H9 (cell line): ENCODE measurements at regions not wholly inside any gene's neighbourhood (a gene's known extent, or its start where the extent isn't known, plus 50 kb on each side); places are given as distances from the start of the nearest gene placed in this dataset.

Experiments
- DNase-seq: peaks from one replicate; pipeline ENCODE4 v3.0.0-alpha.2; 2017
- H2AFZ ChIP-seq: one replicate; pipeline ENCODE4 v1.6.1; 2013; ENCODE audit warnings: mild to moderate bottlenecking, low read length, control low read depth, moderate library complexity
- H2AK5ac ChIP-seq: 2 replicates; pipeline ENCODE4 v1.6.1; 2013; ENCODE audit warnings: low read length, control low read depth, mixed read lengths; ENCODE audit not compliant: insufficient read length
- H2BK120ac ChIP-seq: one replicate; pipeline ENCODE4 v1.6.1; 2013; ENCODE audit warnings: low read depth, mild to moderate bottlenecking, low read length, control low read depth, inconsistent platforms; ENCODE audit not compliant: poor library complexity, severe bottlenecking
- H2BK12ac ChIP-seq: 2 replicates; pipeline ENCODE4 v1.6.1; 2013; ENCODE audit warnings: low read length, control low read depth, mixed read lengths, low read depth; ENCODE audit not compliant: insufficient read length
- H2BK15ac ChIP-seq: 2 replicates; pipeline ENCODE4 v1.6.1; 2013; ENCODE audit warnings: low read depth, low read length, control low read depth
- H2BK20ac ChIP-seq: one replicate; pipeline ENCODE4 v1.6.1; 2013; ENCODE audit warnings: low read depth, mild to moderate bottlenecking, low read length, control low read depth, inconsistent platforms; ENCODE audit not compliant: poor library complexity, severe bottlenecking
- H2BK5ac ChIP-seq: 2 replicates; pipeline ENCODE4 v1.6.1; 2013; ENCODE audit warnings: low read length, control low read depth, mixed read lengths; ENCODE audit not compliant: insufficient read length
- H3K14ac ChIP-seq: 2 replicates; pipeline ENCODE4 v1.6.1; 2013; ENCODE audit warnings: low read length, control low read depth; ENCODE audit not compliant: insufficient read depth
- H3K18ac ChIP-seq: 2 replicates; pipeline ENCODE4 v1.6.1; 2013; ENCODE audit warnings: low read depth, mild to moderate bottlenecking, mixed read lengths, low read length, control low read depth; ENCODE audit not compliant: insufficient read length
- H3K23ac ChIP-seq: 2 replicates; pipeline ENCODE4 v1.6.1; 2013; ENCODE audit warnings: low read length, control low read depth, mixed read lengths, low read depth; ENCODE audit not compliant: insufficient read length
- H3K23me2 ChIP-seq: 2 replicates; pipeline ENCODE4 v1.6.1; 2013; ENCODE audit warnings: low read depth, mild to moderate bottlenecking, mixed read lengths, low read length, control low read depth; ENCODE audit not compliant: insufficient read length, poor library complexity, severe bottlenecking
- H3K27ac ChIP-seq: 2 replicates; pipeline ENCODE4 v1.5.1; 2013; ENCODE audit warnings: low read length, control low read depth, mixed read lengths, low read depth; ENCODE audit not compliant: insufficient read length
- H3K27me3 ChIP-seq: 2 replicates; pipeline ENCODE4 v1.6.1; 2013; ENCODE audit warnings: low read length, control low read depth, inconsistent platforms; ENCODE audit not compliant: insufficient read depth
- H3K4ac ChIP-seq: 2 replicates; pipeline ENCODE4 v1.6.1; 2013; ENCODE audit warnings: low read depth, mild to moderate bottlenecking, control low read depth, inconsistent platforms, low read length, moderate library complexity
- H3K4me1 ChIP-seq: 2 replicates; pipeline ENCODE4 v1.6.1; 2013; ENCODE audit warnings: low read length, control low read depth, inconsistent platforms; ENCODE audit not compliant: insufficient read depth
- H3K4me2 ChIP-seq: 2 replicates; pipeline ENCODE4 v1.6.1; 2013; ENCODE audit warnings: low read length, control low read depth, mixed read lengths; ENCODE audit not compliant: insufficient read length, insufficient read depth
- H3K56ac ChIP-seq: 2 replicates; pipeline ENCODE4 v1.6.1; 2013; ENCODE audit warnings: low read depth, mild to moderate bottlenecking, mixed read lengths, low read length, control low read depth; ENCODE audit not compliant: insufficient read length
- H3K79me1 ChIP-seq: 2 replicates; pipeline ENCODE4 v1.6.1; 2013; ENCODE audit warnings: low read depth, mild to moderate bottlenecking, moderate library complexity, low read length, control low read depth, inconsistent platforms; ENCODE audit not compliant: insufficient read depth, poor library complexity, severe bottlenecking
- H3K79me2 ChIP-seq: 2 replicates; pipeline ENCODE4 v1.6.1; 2013; ENCODE audit warnings: low read length, control low read depth, inconsistent platforms; ENCODE audit not compliant: insufficient read depth
- H3K9ac ChIP-seq: 2 replicates; pipeline ENCODE4 v1.6.1; 2013; ENCODE audit warnings: low read length, control low read depth, mixed read lengths; ENCODE audit not compliant: insufficient read length; ENCODE audit errors: extremely low read depth
- H3K9me3 ChIP-seq: one replicate; pipeline ENCODE4 v1.6.1; 2013; ENCODE audit warnings: low read depth, low read length, inconsistent platforms; ENCODE audit not compliant: control insufficient read depth
- H3T11ph ChIP-seq: one replicate; pipeline ENCODE4 v1.6.1; 2013; ENCODE audit warnings: mild to moderate bottlenecking, low read length, control low read depth, inconsistent platforms
- H4K20me1 ChIP-seq: one replicate; pipeline ENCODE4 v1.6.1; 2013; ENCODE audit not compliant: control insufficient read depth, insufficient read length, insufficient read depth
- H4K5ac ChIP-seq: 2 replicates; pipeline ENCODE4 v1.6.1; 2013; ENCODE audit warnings: low read depth, mild to moderate bottlenecking, mixed read lengths, low read length, control low read depth; ENCODE audit not compliant: insufficient read length
- H4K8ac ChIP-seq: replicated peaks from 2 replicates; pipeline ENCODE4 v1.6.1; 2013; ENCODE audit warnings: low read length, control low read depth, mixed read lengths, low read depth; ENCODE audit not compliant: insufficient read length
- H4K91ac ChIP-seq: 2 replicates; pipeline ENCODE4 v1.6.1; 2013; ENCODE audit warnings: low read depth, mild to moderate bottlenecking, moderate library complexity, mixed read lengths, low read length, control low read depth; ENCODE audit not compliant: insufficient read length
- H3K27ac Mint-ChIP-seq, 3 experiments: 2 replicates in 2 of 3; 3 replicates in 1 of 3; pipeline ENCODE4 v1.8.0; 2020 to 2021; ENCODE audit warnings: mixed read lengths in 3 of 3, mild to moderate bottlenecking in 1 of 3, moderate library complexity in 1 of 3
- H3K27me3 Mint-ChIP-seq: 2 replicates; pipeline ENCODE4 v1.8.0; 2021; ENCODE audit warnings: low read depth, mild to moderate bottlenecking, moderate library complexity, mixed read lengths
- H3K36me3 Mint-ChIP-seq, 3 experiments: 2 replicates in 2 of 3; 3 replicates in 1 of 3; pipeline ENCODE4 v1.8.0; 2020 to 2021; ENCODE audit warnings: low read depth in 3 of 3, mixed read lengths in 3 of 3; ENCODE audit not compliant: insufficient read depth in 1 of 3
- H3K4me1 Mint-ChIP-seq, 2 experiments: 2 replicates each; pipeline ENCODE4 v1.8.0; 2020; ENCODE audit warnings: mixed read lengths in 2 of 2
- H3K4me3 Mint-ChIP-seq, 2 experiments: 2 replicates in 1 of 2; 3 replicates in 1 of 2; pipeline ENCODE4 v1.8.0; 2020 to 2021; ENCODE audit warnings: mild to moderate bottlenecking in 2 of 2, mixed read lengths in 2 of 2, moderate library complexity in 1 of 2
- H3K9me3 Mint-ChIP-seq, 2 experiments: 2 replicates in 1 of 2; 3 replicates in 1 of 2; pipeline ENCODE4 v1.8.0; 2020; ENCODE audit warnings: mild to moderate bottlenecking in 2 of 2, mixed read lengths in 2 of 2, moderate library complexity in 1 of 2
- CTCF ChIP-seq: fragments of 200-600 bp; sonication (generic); conservative IDR thresholded peaks from 3 replicates; pipeline ENCODE4 v1.8.0; 2021; ENCODE audit warnings: antibody characterized with exemption, mild to moderate bottlenecking
- WGBS: extraction: QIAGEN DNeasy Blood & Tissue Kit; methylation state at CpG from one replicate; pipeline ENCODE4 v1.1.7; 2013; ENCODE audit warnings: missing lambda C conversion rate, low lambda C conversion rate, mixed read lengths; ENCODE audit not compliant: insufficient read length; ENCODE audit errors: extremely low coverage; 5-methylcytosine and 5-hydroxymethylcytosine counted together

GRCh38 chr15:47861111-47861903 lies 144.0 kb downstream of the SEMA6D start:
- Histone ChIP-seq H3K56ac (no peak overlapping the region), H3T11ph (no peak overlapping the region), H3K14ac (no peak overlapping the region), H3K18ac (no peak overlapping the region), H3K4ac (no peak overlapping the region), H3K27me3 (no peaks in the 10 kb centered on the region), H2BK12ac (no peak overlapping the region), H3K4me2 (no peak overlapping the region), H3K4me1 (no peaks in the 10 kb centered on the region), H2BK5ac (no peak overlapping the region), H3K9me3 (no peaks in the 10 kb centered on the region), H2AFZ (no peak overlapping the region), H4K20me1 (no peaks in the 10 kb centered on the region), H3K23me2 (no peaks in the 10 kb centered on the region), H3K23ac (no peak overlapping the region), H3K9ac (no peak overlapping the region), H3K79me2 (no peaks in the 10 kb centered on the region), H2BK15ac (no peak overlapping the region), H2BK20ac (no peak overlapping the region), H2BK120ac (no peak overlapping the region), H3K79me1 (no peaks in the 10 kb centered on the region), H2AK5ac (no peak overlapping the region), H4K91ac (no peak overlapping the region), H3K27ac (no peak overlapping the region), H4K8ac (no peak overlapping the region), H4K5ac (no peak overlapping the region)
- no peak overlapping the region for H3K4me3 Mint-ChIP-seq
- H3K4me1 Mint-ChIP-seq = peaks cover 31 to 34% of the 10 kb centered on the region in 2 experiments
- TF ChIP-seq CTCF = no peak
- peak overlapping the region in 1 of 3 experiments; percentile 64; a peak in 1 of 7 replicates for H3K27ac Mint-ChIP-seq
- peaks cover 1 to 19% (median 3%) of the 10 kb centered on the region in 3 experiments; a peak in 5 of 7 replicates for H3K36me3 Mint-ChIP-seq
- no peak for DNase-seq
- peaks cover 14 to 16% of the 10 kb centered on the region in 2 experiments for H3K9me3 Mint-ChIP-seq
- H3K27me3 Mint-ChIP-seq = no peaks in the 10 kb centered on the region
- WGBS = no CpG with 5 or more reads among the region's 10 CpGs
